NCI-H2107 treated with DMSO at 0.1 percent for 48 hours (cell line): ENCODE measurements at regions not wholly inside any gene's neighbourhood (a gene's known extent, or its start where the extent isn't known, plus 50 kb on each side); places are given as distances from the start of the nearest gene placed in this dataset.

Experiments
- DNase-seq: peaks from one replicate; lab custom pipeline; 2025; ENCODE audit not compliant: unreplicated experiment; lab: John Stamatoyannopoulos, UW

DNA sequence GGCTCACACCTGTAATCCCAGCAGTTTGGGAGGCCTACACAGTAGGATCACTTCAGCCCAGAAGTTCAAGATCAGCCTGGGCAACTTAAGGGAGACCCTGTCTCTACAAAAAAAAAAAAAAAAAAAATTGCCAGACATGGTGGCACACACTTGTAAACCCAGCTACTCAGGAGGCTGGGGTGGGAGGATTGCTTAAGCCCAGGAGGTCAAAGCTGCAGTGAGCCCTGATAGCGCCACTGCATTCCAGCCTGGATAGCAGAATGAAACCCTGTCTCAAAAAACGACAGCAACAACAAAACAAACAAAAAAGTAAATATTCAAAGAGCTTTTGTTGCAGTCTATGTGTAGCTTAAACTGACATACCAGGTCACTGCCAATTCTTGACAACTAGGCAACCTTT is 63.1 kb upstream of the TANK start:
- DNase-seq, result no peak

DNA sequence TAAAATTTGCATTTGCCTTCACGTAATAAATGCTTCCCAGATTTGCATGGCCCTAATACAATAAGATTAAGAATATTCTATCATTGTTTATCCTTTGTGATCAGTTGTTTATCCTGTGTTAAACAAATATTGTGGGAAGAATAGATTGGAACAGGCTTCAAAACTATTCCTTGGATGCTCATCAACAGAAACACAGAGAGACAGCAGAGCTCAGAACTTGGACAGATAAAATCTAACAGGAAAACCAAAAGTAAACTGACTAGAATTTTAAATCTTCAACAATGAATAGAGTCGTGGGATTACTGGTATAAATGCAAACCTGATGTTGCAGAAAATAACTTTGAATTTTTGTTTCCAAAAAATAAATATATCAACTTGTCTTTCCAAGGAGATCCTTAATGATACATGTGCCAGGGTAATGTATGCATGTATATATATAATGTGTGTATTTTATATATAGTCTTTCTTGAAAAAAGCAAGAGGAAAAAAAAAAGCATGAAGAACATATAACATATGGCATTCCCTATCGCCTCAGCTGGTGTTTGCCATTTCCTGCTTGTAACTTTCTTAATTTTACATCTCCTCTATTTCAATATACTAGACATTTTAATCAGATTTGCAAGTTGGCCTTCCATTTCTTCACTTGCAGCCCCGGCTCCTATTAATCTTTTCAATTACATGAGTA is 59.9 kb upstream of the TANK start:
- no peak for DNase-seq

DNA sequence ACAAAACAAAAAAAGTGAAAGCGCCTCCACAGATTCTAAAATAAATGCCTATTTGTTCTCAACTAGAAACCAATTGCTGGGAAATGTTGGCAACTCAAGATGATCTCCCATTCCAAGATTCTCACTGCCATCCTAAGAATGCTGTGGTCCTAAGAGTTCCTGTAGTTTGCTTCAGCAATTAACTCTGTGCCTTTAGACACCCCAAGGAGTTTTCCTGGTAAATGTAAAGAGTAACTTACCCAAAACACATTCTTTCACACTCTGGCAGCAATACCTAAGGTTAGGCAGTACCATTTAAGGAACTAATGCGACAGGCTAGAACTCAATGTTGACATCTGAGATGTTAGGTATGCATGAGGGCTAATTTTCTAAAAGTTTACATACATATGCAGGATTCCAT is 58.8 kb upstream of the TANK start:
- DNase-seq, result no peak

DNA sequence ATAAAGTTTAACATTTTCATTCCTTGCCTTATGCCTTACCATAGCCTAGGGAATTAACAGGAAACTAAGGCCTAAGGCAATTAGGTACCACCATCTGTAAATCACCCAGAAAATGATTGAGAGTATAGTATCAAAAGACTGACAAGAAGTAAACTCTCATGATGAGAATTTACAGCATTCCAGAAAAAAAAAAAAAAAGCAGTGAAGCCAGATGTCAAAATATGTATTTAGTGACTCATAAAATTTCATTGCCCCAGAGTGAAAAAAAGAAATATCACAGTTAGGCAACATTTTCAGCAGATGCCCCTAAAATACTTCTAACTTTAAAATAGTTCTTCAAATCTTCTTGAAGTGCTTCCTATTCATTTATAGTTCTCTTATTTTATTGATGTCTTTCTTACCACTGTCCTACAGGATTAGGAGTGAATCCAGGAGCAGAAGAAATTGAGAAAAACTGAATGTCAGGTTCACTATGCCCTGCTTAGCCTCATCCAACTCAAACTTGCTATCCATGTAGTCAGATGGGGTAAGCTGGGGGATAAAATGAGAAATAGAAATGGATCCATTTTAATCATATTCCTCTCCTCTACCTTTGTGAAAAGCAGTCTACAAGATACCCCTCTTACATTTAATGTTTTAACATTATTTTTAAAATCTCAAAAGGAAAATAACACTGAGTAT is 57.3 kb upstream of the TANK start:
- DNase-seq, result no peak

DNA sequence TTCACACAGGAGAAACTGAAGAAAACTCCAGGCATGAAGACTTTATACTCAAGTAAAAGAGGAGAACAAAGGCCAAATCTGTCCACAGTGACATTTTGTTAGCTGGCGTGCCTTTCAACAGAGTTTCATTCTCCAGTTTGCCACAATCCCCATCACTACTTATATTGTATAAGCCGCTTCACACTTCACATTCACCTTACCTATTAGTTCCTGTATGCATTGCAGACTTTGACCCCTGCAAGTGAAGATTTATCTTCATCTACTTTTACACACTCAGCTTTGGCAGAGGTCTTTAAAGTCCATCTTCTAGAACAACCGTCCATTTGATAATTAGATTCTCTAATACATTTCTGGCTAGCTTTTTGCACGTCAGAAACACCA is 56.8 kb upstream of the TANK start:
- no peak for DNase-seq

DNA sequence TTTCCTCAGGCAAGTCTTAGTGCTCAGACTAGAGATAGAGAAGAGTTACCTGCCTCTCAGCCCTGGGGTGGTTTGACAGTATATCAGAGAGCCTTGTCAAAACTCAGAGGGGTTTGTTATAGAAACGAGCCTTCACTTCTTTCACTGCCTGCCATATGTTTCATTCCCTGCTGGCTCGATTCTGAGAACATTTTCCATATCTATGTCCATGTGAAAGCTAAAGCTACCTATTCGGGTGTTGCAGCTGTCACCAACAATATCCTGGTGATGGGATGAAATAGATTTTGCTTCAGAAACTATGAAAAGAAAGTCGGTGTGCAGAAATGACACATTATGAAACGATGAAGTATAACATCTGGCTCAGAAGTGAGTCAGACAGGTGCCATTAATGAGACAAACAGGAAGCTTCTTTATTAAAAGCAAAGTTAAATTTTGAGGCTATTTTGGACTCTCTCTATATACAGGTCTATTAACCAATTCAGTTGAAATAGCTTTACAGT is 56.1 kb upstream of the TANK start:
- DNase-seq, result no peak

DNA sequence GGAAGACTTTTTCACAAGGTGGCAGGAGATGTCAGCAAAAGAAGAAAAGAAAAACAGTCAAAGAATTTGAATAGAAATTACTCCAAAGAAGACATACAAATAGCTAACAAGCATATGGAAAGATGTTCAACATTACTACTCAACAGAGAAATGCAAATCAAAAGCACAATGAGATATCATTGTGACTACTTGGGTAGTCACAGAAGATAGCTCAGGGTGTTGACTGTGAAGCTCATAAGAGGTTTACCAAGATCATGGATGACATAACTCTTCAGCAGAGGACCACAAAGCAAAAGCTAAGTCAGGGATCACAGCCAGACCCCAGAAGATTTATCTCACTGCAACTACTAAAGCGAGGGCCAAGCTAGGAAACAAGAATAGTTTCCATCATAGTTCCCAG is 53.0 kb upstream of the TANK start:
- no peak for DNase-seq
